ENCODE measurements at regions not wholly inside any gene's neighbourhood (a gene's known extent, or its start where the extent isn't known, plus 50 kb on each side); places are given as distances from the start of the nearest gene placed in this dataset.

DNA sequence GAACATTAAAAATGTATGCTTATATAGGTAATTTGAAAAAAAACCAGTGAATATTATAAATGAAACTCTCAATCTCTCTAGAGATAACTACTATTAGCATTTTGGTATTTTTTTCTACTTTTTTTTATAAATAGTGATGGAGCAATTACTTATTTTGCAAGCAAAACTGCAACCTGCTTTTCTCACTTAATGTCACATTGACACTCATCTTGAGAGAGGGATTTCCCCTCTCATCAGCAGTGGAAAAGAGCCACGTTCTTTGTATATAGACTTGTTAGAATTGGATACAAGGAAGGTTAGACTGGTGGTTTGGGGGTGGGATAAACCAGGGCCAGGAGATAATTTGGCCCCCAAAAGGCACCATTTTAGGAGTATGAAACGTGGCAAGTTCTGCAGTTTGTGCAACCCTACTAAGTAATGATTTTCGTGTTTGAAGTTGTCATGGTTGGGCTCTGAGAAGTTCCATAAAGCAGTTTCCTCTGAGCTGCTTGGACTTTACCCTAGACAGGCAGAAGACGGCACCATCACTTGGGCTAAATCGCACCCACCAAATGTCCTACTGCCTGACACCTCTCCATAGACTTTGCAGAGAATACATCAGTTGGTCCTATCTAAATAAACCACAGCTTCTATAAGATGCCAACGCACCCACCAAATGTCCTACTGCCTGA is 194.0 kb downstream of the ACTR3 start:
- TF ChIP-seq, protein P1, sequence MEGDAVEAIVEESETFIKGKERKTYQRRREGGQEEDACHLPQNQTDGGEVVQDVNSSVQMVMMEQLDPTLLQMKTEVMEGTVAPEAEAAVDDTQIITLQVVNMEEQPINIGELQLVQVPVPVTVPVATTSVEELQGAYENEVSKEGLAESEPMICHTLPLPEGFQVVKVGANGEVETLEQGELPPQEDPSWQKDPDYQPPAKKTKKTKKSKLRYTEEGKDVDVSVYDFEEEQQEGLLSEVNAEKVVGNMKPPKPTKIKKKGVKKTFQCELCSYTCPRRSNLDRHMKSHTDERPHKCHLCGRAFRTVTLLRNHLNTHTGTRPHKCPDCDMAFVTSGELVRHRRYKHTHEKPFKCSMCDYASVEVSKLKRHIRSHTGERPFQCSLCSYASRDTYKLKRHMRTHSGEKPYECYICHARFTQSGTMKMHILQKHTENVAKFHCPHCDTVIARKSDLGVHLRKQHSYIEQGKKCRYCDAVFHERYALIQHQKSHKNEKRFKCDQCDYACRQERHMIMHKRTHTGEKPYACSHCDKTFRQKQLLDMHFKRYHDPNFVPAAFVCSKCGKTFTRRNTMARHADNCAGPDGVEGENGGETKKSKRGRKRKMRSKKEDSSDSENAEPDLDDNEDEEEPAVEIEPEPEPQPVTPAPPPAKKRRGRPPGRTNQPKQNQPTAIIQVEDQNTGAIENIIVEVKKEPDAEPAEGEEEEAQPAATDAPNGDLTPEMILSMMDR (IDR thresholded peaks at IDR 0.05; ENCODE audit: insufficient read depth, low read length, poor library complexity, severe bottlenecking) = no peak
- peak; percentile 3 for DNase-seq (ENCODE audit: extremely low read depth, insufficient read length)

GRCh38 chr2:114085238-114085637 is 195.3 kb downstream of the ACTR3 start:
- DNase-seq (ENCODE audit: extremely low read depth, insufficient read length) = no peak
- TF ChIP-seq, protein P1 (IDR thresholded peaks at IDR 0.05; ENCODE audit: insufficient read depth, low read length, poor library complexity, severe bottlenecking) = no peak
- no peaks in the 10 kb centered on the region for H3K27me3 ChIP-seq (replicated peaks; ENCODE audit: control insufficient read depth, insufficient read depth, low read length)
- H3K36me3 ChIP-seq (ENCODE audit: control insufficient read depth, insufficient read depth, low read length) = no peaks in the 10 kb centered on the region
- H3K4me3 ChIP-seq (replicated peaks; ENCODE audit: low read depth, low read length) = no peak overlapping the region

More for the DNA sequence above, 194.0 kb downstream of the ACTR3 start:
- Histone ChIP-seq H3K27me3 (replicated peaks; ENCODE audit: control insufficient read depth, insufficient read depth, low read length) (no peaks in the 10 kb centered on the region), H3K36me3 (ENCODE audit: control insufficient read depth, insufficient read depth, low read length) (no peaks in the 10 kb centered on the region), H3K4me3 (replicated peaks; ENCODE audit: low read depth, low read length) (no peak overlapping the region)

DNA sequence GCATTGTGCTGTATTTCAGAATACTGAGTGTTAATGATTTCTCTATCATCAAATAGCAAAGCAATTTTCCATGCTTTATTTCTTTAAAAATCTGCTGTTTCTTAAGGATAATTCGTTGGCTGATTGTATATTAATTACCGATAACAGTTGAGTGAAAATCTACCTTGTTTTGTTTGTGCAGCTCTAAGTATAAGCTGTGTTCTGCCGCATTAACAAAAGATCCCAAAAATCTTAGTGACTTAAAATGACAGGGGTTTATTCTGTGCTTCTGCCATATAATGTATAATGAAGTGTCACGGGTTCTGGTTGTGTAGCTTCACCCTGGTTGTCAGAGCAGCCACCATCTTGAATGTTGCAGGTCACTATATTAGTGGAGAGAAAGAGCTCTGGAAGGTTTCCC is 196.1 kb downstream of the ACTR3 start:
- DNase-seq (ENCODE audit: extremely low read depth, insufficient read length) = no peak
- TF ChIP-seq, protein P1 (IDR thresholded peaks at IDR 0.05; ENCODE audit: insufficient read depth, low read length, poor library complexity, severe bottlenecking) = no peak
- H3K36me3 ChIP-seq (ENCODE audit: control insufficient read depth, insufficient read depth, low read length) = no peaks in the 10 kb centered on the region
- no peak overlapping the region for H3K4me3 ChIP-seq (replicated peaks; ENCODE audit: low read depth, low read length)
- no peaks in the 10 kb centered on the region for H3K27me3 ChIP-seq (replicated peaks; ENCODE audit: control insufficient read depth, insufficient read depth, low read length)

DNA sequence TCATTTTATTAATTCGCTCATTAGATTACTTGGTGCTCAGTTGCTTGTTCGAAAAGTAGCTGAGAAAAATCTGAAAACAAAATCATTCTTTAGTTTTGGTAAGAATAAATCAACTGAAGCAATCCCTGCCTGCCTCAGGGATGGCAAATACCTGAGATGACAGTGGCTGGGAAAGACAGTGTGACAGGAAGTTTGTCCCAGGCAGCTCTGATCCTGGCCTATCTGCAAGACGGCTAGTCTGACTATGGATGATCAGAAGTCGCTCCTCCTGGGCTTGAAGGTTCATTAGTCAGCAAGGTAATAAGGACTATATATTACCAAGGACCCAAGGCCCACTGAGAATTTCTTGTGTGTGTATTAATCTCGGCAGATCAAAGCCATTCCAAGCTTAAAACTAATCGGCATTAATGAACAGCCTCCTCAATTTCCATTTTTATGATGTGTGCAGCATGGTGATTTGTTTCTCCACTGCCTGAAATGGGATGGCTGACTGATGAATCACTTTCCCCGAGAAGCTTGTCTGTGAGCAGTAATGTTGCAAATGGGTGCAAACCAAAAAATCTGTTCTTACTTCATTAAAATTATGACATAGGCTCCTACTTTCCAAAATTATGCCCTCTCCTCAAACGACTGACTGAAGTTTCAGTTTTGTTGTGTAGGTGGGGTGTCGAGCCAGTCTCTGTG is 199.9 kb downstream of the ACTR3 start:
- Histone ChIP-seq H3K27me3 (replicated peaks; ENCODE audit: control insufficient read depth, insufficient read depth, low read length) (no peaks in the 10 kb centered on the region), H3K36me3 (ENCODE audit: control insufficient read depth, insufficient read depth, low read length) (no peaks in the 10 kb centered on the region), H3K4me3 (replicated peaks; ENCODE audit: low read depth, low read length) (no peak overlapping the region)
- TF ChIP-seq, protein P1 (IDR thresholded peaks at IDR 0.05; ENCODE audit: insufficient read depth, low read length, poor library complexity, severe bottlenecking) = no peak
- DNase-seq (ENCODE audit: extremely low read depth, insufficient read length) = no peak

GRCh38 chr2:114091010-114091409 is 201.1 kb downstream of the ACTR3 start:
- no peaks in the 10 kb centered on the region for H3K27me3 ChIP-seq (replicated peaks; ENCODE audit: control insufficient read depth, insufficient read depth, low read length)
- TF ChIP-seq, protein P1 (IDR thresholded peaks at IDR 0.05; ENCODE audit: insufficient read depth, low read length, poor library complexity, severe bottlenecking) = no peak
- H3K36me3 ChIP-seq (ENCODE audit: control insufficient read depth, insufficient read depth, low read length) = no peaks in the 10 kb centered on the region
- no peak overlapping the region for H3K4me3 ChIP-seq (replicated peaks; ENCODE audit: low read depth, low read length)
- DNase-seq (ENCODE audit: extremely low read depth, insufficient read length) = no peak

Measured in GM06990 (cell line).